ENCODE measurements at regions not wholly inside any gene's neighbourhood (a gene's known extent, or its start where the extent isn't known, plus 50 kb on each side); places are given as distances from the start of the nearest gene placed in this dataset.

GRCh38 chr6:43965628-43966373, 161.5 kb downstream of the MRPL14 start:
- DNase-seq = no peak

DNA sequence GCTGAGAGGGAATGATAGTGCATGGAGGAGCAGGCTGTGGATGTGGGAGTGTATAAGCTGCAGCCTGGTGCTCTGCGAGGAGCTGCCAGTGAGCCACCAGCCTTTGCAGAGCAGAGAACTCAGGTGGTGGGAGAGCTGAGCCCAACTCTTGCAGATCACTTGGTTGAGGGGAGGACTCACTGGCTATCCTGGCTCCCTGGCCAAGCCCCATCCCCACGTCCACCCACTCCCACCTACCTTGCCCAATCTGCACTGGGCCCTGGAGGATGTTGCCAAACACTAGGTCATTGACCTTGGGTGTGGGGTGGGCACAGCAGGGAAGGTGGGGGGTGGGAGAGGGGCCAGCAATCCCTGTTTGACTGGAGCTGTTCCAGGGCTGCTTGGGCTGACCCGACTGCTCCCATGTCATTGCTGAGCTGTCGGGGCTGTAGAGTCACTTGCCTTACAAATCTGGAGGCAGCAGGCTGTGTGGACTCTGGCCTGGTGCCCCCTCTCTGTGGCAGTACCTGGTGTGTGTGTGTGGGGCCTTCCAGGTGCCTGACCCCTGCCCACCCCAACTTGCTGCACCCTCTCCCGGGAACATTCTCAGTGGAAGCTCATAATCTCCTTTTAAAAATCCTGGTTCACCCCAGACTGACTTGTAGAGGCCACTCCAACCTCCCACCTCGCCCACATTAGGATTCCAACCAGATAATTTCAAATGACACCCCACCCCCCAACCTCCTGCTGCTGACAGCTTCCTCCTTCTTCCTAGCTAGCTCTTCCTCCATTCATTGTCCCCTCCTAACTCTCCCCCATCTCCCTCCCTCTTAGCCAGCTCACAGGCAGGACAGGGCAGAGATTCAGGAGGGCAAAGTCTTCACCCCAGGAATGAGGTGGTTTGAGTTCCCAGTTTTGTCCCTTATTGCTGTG, 162.3 kb downstream of the MRPL14 start:
- no peak for DNase-seq

DNA sequence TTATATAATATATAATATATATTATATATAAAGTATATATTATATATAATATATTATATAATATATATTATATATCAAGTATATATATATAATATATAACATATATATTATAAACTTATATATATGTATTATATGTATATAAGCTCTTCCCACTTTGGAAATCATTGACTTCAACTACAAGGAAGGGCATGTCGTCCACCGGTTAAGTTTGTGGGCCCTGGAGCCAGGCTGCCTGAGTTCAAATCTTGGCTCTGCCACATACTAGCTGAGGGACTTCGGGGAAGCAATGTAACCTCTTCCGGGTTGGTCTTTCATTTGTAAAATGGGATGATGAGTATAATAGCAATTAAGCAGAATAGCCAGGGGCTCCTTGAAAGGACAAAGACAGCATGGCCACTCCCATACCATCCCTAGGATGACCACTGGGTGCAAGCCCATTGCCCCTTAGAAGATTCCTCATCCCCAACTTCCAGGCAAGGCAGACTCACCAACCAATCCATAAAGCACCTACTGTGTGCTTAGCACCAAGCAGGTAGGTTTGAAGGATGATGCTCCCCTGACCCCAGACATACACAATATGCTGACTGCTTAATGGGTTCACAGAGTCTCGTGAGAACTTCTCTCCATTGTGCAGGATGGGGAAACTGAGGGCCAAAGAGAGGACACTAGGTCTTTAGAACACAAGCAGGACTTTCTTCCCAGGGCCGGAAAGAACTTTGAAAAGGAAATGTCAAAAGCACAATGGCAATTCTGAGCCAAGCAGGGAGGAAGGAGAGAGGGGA, 163.2 kb downstream of the MRPL14 start:
- DNase-seq = no peak

DNA sequence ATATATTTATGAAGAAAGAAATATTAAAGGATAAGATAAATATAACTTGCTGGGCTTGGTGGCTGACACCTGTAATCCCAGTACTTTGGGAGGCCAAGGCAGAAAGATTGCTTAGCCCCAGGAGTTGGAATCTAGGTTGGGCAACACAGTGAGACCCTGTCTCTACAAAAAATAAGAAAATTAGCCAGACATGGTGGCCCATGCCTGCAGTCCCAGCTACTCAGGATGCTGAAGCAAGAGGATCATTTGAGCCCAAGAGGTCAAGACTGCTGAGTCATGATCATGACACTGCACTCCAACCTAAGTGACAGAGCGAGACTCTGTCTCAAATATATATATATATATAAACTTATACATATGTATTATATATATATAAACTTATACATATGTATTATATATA, 164.0 kb downstream of the MRPL14 start:
- no peak for DNase-seq

- no peak for DNase-seq
Measured at GRCh38 chr6:43962458-43962857, 164.8 kb downstream of the MRPL14 start.

DNA sequence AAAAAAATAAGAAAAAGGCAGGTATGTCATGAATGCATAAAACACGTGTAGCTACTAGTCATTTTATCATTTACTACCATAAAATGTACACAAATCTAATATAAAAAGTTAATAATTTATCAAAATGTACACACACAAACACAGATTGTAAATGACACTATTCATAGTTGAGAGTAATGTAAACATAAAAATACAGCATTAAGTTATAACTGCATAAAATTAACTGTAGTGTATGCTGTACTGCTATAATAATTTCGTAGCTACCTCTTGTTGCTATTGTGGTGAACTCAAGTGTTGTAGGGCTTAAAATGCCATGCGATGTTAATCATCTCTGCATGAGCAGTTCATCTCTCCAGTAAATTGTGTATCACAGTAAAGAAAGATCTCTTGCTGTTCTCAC, 170.0 kb downstream of the MRPL14 start:
- DNase-seq = no peak

DNA sequence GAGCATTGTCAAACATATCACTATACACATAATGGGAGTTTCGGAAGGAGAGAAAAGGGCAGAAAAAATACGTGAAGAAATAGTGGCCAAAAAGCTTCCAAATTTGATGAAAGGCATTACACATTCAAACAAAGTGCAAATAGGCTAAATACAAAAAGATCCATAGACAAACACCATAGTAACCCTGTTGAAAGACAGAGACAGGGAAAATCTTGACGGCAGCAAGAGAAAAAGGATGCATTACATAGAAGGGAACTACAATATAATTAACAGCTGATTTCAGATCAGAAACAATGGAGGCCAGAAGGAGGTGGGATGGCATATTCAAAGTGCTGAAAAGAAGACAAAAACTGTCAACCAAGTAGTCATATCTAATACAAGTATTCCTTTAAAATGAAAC, 170.8 kb downstream of the MRPL14 start:
- no peak for DNase-seq

DNA sequence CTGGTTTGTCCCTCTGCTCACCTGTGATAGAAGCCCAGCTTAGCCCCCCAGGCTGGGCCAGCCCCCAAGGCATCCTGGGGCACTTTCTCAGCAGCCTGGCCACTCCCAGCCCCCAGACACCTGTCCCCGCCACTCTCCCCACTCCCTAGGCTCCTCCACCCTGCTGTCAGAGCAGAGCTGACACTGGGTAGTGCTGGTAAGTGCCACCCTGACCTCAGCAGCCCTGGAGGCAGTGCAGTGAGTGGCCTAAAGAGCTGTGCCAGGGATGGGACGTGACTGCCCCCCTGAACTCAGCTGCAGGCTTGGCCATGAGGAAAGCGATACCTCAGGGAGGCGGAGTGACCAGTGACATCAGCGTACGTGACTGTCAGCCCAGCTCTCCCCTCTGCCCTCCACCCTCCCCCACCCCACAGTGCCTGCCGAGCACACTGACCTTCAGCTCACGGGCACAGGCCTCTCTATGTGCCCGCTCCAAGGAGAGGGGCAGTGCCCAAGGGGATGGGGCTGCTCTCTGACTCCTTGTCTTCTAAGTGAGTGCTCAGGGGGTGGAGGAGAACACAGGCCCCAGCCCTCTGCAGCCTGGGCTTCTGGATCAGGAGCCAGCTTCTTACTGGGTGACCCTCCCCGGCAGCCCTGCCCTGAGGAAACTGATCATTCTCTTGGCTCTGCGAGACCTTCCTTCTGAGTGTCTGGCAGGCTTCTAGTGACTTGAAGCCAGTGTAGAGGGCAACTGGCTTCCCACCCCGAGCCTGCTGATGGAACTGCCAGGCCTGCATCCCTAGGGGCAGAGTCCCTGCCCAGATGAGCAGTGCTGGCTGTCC, 172.7 kb downstream of the MRPL14 start:
- DNase-seq = no peak

DNA sequence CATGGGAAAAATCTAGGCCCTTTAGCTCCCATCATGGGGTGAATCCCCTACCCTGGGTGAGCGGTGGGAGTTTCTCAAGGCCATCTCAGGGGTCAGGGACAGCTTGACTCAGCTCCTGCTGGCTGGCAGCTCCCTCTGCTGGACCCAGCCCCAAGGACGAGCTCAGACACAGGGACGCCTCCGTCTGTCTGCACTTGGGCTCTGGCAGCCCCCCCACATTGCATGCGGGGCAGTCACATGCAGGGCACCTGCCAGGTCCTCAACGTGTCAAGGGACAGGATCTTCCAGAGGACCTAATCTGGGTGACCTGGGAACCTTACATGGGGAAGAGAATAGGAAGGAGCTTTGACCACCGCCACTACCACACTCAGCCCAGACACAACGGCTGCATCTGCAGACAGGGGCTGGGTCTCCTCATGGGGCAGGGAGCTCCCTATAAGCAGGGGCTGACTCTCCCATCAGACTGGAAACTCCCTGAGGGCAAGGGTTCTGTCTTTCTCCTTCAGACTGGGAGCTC, 173.4 kb downstream of the MRPL14 start:
- no peak for DNase-seq

DNA sequence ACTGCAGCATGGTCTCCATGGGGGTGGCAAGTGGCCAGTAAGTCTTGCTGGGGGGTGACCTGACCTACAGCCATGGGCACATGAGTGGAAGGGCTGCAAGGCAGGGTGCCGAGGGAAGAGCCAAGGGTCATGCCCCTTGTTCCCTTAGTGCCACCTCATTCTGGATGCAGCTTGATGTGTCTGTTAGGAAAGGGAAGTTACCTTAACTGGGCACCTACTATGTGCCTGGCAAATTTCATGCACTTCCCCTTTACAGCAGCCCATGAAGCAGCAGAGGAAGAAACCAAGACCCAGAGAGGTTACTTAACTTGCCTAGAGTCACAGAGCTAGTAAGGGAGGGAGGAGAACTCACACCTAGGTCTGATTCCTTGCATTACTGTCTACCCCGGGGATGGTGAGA, 174.0 kb downstream of the MRPL14 start:
- DNase-seq = no peak

GRCh38 chr6:43952746-43953145, 174.5 kb downstream of the MRPL14 start:
- DNase-seq = no peak

DNA sequence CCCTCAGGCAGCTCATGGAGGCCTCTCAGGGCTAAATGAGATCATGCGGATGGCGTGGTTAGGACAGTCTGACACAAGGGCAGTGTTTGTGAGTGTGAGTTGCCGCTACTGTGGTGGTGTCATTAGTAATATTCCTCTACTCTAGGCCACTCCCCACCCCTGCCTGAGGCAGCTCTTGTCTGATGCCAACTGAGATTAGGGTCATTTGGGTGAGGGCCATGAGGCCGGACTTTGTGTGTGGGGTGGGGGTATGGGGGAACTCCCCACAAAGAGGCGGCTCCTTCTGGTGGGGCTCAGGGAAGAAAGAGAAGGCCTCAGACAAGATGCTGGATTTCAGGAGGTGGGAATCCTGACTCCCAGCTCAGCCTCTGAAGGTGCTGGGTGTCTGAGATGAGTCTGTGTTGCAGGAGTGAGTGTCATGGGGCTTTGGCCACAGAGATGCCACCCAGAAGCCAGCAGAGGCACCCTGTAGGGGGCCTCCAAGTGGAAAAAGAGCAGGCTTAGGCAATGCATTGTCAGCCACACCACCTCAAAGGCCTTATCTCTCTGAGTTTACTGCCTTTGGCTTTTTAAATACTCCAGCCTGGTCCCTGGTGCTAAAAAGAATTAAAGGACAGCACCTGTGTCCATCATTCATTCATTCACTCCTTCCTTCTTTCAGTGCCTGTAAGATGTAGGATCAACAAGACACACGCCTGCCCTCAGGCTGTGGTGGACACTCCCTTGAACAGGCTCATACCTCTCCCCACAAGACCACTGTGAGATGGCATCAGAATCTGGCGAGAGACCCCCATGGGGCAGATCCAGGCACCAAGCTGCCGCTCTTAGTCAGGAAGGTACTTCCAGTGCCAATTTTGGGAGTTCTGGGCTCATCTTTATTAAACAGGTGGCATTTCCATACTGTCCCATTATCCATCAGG, 175.2 kb downstream of the MRPL14 start:
- DNase-seq = no peak

GRCh38 chr6:43951063-43951755, 176.0 kb downstream of the MRPL14 start:
- no peak for DNase-seq

DNA sequence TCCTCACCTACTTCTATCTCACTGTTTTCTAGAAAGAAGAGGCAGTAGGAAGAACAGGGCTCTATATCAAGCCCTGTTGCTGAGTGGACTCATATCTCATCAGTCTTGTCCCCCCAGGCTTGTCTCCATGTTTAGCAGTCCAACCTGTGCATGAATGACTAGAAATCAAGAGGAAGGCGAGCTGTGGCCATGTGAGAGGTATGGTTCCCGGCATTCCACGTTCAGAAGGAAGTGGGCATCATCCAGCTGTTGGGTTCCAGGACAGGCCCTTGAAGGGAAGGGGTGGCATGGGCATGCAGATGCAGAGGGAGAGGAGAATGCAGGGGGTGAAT, 176.6 kb downstream of the MRPL14 start:
- no peak for DNase-seq

- DNase-seq = no peak
Measured at GRCh38 chr6:43950051-43950605, 177.1 kb downstream of the MRPL14 start.

DNA sequence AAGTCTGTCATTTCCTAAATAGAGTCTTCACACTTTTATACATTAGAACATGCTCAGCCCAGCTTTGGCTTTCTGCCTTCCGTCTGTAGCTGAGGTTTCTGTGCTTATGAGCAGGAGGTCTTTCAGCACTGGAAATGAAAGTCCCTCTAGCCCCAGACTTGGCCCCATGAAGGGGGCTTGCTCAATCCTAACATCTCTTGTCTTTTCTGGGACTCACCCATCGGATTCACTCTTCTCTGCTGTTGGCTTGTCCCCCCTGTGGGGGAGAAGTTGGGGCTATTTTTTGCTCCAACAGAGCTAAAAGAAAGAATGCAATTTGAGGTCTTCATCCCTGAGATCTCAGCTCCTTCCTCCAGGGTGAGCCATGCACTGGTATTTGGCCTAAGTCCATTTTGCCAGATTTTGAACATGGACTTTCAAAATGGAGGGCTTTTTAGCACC, 177.7 kb downstream of the MRPL14 start:
- no peak for DNase-seq

- DNase-seq = no peak
Measured at GRCh38 chr6:43948527-43949485, 178.4 kb downstream of the MRPL14 start.

DNA sequence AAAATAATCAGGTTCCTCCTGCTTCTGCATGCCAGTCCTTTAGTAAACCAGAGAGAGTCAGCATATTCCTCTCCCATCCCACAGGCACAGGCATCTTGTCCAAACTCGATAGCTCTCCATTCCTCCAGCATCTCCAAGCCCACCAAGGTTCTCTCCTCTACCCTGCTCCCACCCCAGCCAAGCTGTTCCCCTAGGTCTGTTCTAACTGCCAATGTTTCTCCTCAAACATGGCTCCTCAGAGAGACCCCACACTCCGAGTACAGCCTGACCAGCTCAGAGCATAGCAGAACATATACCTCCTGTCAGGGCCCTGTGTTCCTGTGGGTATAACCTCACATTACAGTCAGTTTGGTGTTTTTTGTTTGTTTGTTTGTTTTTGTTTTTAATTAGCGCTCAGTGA, 177.8 kb downstream of the VEGFA start:
- no peak for DNase-seq
